Activated CD8-positive, alpha-beta T cell treated with anti-CD3 and anti-CD28 coated beads for 36 hours (primary cell): ENCODE measurements at regions not wholly inside any gene's neighbourhood (a gene's known extent, or its start where the extent isn't known, plus 50 kb on each side); places are given as distances from the start of the nearest gene placed in this dataset.

Experiments
- ATAC-seq: fragments of 200-7000 bp; cut with Tn5 transposase; one replicate; pipeline ENCODE4 v1.10.0; 2021; ENCODE audit warnings: mild to moderate bottlenecking, moderate library complexity
- CTCF ChIA-PET: fragments of 350-600 bp; sonication (Branson Sonifier 250); formaldehyde crosslinking; loops from one replicate; lab custom pipeline; 2021; ENCODE audit warnings: antibody characterized with exemption; lab: Charles Lee
- POLR2A ChIA-PET: fragments of 350-600 bp; sonication (Branson Sonifier 250); formaldehyde crosslinking; loops from one replicate; lab custom pipeline; 2021; ENCODE audit warnings: antibody characterized with exemption; lab: Charles Lee
- DNase-seq: peaks from one replicate; pipeline ENCODE4 v3.0.0-alpha.2; 2020
- H3K27ac Mint-ChIP-seq: one replicate; pipeline ENCODE4 v1.8.0; 2021; ENCODE audit warnings: mild to moderate bottlenecking, mixed read lengths
- H3K27me3 Mint-ChIP-seq: one replicate; pipeline ENCODE4 v1.8.0; 2021; ENCODE audit warnings: mixed read lengths
- H3K36me3 Mint-ChIP-seq: one replicate; pipeline ENCODE4 v1.8.0; 2021; ENCODE audit warnings: low read depth, mixed read lengths
- H3K4me1 Mint-ChIP-seq: one replicate; pipeline ENCODE4 v1.8.0; 2021; ENCODE audit warnings: low read depth, mixed read lengths
- H3K4me3 Mint-ChIP-seq: one replicate; pipeline ENCODE4 v1.8.0; 2021; ENCODE audit warnings: mild to moderate bottlenecking, moderate library complexity, mixed read lengths
- H3K9me3 Mint-ChIP-seq: one replicate; pipeline ENCODE4 v1.8.0; 2021; ENCODE audit warnings: mixed read lengths
- intact Hi-C: fragments of 100-400 bp; cut with micrococcal nuclease; formaldehyde crosslinking; loops from one replicate; pipeline ENCODE4 v1.10.0; 2022
- TF ChIP-seq, protein P1 (sequence below): fragments of 200-600 bp; IDR thresholded peaks from one replicate; pipeline ENCODE4 v1.8.0; 2022; ENCODE audit warnings: antibody characterized with exemption, mild to moderate bottlenecking

DNA sequence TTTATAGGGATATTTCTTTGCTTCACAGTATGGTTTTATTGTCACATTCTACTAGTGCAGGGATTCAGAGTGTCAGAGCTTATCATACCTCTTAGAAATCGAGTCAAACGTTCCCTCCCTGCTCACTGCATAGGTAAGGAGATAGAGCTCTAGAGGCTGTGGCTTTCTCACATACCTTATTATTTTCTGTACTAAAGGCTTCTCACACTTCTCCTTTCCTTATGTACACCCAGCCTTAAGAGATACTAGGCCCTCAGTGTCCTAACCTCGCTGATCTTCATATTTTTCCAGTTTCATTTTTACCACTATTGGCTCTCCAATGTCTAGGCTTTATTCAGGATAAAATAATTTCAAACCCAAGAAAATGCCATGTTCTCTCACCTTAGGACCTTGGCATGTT is 297.3 kb upstream of the RIOK2 start:
- intact Hi-C loops: no loop called here
- ATAC-seq (no peak), DNase-seq (no peak)
- H3K4me1 Mint-ChIP-seq: no peaks in the 10 kb centered on the region
- H3K9me3 Mint-ChIP-seq: no peaks in the 10 kb centered on the region
- no peak overlapping the region for H3K27ac Mint-ChIP-seq
- CTCF ChIA-PET: interaction anchor here (1.4 kb wide), 1 partner anchor 249 kb away, joined by 3 read pairs; no protein-coding TSS in a partner anchor
- TF ChIP-seq, protein P1, sequence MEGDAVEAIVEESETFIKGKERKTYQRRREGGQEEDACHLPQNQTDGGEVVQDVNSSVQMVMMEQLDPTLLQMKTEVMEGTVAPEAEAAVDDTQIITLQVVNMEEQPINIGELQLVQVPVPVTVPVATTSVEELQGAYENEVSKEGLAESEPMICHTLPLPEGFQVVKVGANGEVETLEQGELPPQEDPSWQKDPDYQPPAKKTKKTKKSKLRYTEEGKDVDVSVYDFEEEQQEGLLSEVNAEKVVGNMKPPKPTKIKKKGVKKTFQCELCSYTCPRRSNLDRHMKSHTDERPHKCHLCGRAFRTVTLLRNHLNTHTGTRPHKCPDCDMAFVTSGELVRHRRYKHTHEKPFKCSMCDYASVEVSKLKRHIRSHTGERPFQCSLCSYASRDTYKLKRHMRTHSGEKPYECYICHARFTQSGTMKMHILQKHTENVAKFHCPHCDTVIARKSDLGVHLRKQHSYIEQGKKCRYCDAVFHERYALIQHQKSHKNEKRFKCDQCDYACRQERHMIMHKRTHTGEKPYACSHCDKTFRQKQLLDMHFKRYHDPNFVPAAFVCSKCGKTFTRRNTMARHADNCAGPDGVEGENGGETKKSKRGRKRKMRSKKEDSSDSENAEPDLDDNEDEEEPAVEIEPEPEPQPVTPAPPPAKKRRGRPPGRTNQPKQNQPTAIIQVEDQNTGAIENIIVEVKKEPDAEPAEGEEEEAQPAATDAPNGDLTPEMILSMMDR: no peak
- H3K36me3 Mint-ChIP-seq: no peaks in the 10 kb centered on the region
- peaks cover 1% of the 10 kb centered on the region for H3K27me3 Mint-ChIP-seq
- H3K4me3 Mint-ChIP-seq: no peak overlapping the region
- POLR2A ChIA-PET: no interaction called here

DNA sequence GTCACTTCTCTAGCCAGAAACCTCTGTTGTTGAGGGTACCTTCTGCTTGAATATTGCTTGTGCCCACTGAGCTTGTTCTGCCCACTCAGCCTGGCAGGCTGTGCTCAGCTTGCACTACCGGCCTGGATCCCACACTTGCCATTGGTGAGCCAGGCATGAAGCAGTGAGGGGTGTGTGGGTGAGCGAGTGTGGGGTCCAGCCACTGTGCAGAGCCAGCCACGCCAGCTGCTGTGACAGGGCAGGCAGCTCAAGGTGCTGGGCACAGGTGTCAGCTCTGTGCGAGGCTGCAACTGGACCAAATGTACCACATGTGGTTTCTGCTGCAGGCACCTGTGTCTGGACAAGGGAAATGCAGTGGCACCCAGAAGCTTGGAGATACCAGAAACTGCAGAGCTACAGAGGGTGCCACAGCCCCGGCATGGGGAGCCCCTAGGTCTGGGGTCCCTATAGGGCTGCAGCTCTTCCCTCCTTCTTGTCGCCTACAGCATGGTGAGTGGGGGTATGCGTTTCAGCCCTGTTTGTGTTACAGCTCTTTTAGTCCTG is 305.1 kb upstream of the RIOK2 start:
- Mint-ChIP-seq H3K27ac (no peak overlapping the region), H3K27me3 (peaks cover under 1% of the 10 kb centered on the region), H3K4me1 (no peaks in the 10 kb centered on the region), H3K9me3 (no peaks in the 10 kb centered on the region), H3K4me3 (no peak overlapping the region), H3K36me3 (no peaks in the 10 kb centered on the region)
- TF ChIP-seq, protein P1: no peak
- POLR2A ChIA-PET: no interaction called here
- CTCF ChIA-PET: no interaction called here
- DNase-seq (no peak), ATAC-seq (no peak)
- intact Hi-C loops: no loop called here

DNA sequence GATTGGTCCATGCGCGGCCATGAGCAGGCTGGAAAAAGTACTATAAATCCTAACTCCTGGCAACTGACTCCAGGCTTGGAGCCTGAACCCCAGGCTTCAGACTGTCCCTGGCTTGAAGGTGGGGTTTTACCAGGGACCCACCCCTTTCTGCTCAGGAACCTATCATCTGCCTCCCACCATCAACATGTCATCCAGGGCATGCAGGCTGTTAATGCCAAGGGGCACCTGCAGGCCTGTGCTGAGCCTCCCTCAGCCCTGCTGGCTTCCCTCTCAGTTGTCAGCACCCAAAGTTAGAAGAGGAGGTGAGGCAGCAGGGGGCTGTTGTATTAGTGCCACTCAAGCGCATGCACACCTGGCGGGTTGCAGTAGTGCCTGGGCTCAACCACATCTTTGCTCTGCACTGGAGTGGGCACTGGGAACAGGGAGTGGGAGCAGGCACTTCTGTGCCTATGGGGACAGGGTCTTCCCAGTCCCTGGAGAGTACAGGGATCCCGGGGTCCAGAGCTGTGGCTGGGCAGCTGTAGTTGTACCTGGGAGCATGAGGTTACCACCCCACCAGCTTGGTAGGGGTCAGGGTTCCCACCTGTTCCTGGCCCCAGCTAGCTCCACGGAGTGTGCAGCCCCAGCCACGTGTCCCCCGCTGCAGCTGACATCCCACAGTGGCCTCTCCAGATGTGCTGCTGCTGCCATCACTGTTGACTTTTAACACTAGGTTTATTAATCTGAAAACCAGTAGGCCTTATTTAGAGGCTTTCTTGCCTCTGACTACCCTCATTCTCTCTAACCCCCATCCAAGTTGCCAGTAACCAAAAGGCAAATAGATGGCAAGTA is 306.2 kb upstream of the RIOK2 start:
- H3K27me3 Mint-ChIP-seq: no peaks in the 10 kb centered on the region
- intact Hi-C loops: no loop called here
- H3K9me3 Mint-ChIP-seq: no peaks in the 10 kb centered on the region
- no peak overlapping the region for H3K4me3 Mint-ChIP-seq
- TF ChIP-seq, protein P1: no peak
- no peak for DNase-seq
- ATAC-seq: no peak
- ChIA-PET POLR2A (interaction anchor here (0.5 kb wide), 1 partner anchor 1295 kb away, joined by 3 read pairs; no protein-coding TSS in a partner anchor), CTCF (no interaction called here)
- H3K27ac Mint-ChIP-seq: no peak overlapping the region
- no peaks in the 10 kb centered on the region for H3K4me1 Mint-ChIP-seq
- H3K36me3 Mint-ChIP-seq: no peaks in the 10 kb centered on the region

DNA sequence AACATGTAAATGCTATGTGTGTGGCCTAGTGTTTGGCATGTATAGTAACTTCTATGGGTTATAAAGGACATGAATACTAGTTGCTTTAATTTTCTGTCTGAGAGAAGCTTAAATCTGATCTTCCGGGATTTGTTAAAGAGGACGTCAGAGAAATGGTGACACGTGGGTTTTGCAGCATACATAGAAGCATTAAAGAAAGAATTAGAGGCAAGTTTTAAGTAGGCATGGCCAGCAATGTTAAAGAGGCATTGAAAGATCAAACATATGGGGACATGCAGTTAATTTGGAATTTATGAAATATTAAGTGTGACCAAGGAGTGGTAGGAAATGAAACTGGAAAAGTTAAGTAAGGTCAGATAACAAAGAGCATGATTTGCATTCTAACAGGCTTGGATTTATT is 311.4 kb upstream of the RIOK2 start:
- Mint-ChIP-seq H3K36me3 (no peaks in the 10 kb centered on the region), H3K4me3 (no peak overlapping the region), H3K9me3 (no peaks in the 10 kb centered on the region), H3K27ac (no peak overlapping the region), H3K4me1 (no peaks in the 10 kb centered on the region), H3K27me3 (no peaks in the 10 kb centered on the region)
- ChIA-PET CTCF (no interaction called here), POLR2A (no interaction called here)
- ATAC-seq (no peak), DNase-seq (no peak)
- TF ChIP-seq, protein P1: no peak
- intact Hi-C loops: no loop called here

DNA sequence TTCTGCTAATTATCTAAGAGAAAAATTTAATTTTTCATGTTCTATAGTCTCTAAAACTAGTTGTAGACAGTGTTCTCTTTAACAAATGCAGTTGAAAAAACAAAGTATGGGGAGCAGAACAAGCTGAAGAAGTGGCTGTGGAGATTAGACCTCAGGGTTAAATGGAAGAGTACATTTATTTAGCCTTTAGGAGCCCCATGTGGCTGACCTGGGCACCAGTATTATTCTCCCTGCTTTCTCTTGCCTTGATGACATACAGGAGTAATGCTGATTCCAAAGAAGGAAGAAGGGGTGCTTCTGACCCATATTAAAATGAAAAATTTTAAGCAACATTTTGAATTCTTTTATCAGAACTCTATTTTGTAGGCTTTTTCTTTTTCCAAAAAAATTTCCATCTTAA is 312.3 kb upstream of the RIOK2 start:
- no peak for DNase-seq
- CTCF ChIA-PET: interaction anchor here (0.8 kb wide), 1 partner anchor 129 kb away, joined by 3 read pairs; no protein-coding TSS in a partner anchor

More for the DNA sequence above, 312.3 kb upstream of the RIOK2 start:
- Mint-ChIP-seq H3K9me3 (no peaks in the 10 kb centered on the region), H3K27ac (no peak overlapping the region), H3K27me3 (no peaks in the 10 kb centered on the region), H3K4me3 (no peak overlapping the region), H3K4me1 (no peaks in the 10 kb centered on the region), H3K36me3 (no peaks in the 10 kb centered on the region)
- POLR2A ChIA-PET: interaction anchor here (0.7 kb wide), 1 partner anchor 301 kb away, joined by 3 read pairs; no protein-coding TSS in a partner anchor
- TF ChIP-seq, protein P1: no peak
- ATAC-seq: no peak
- intact Hi-C loops: no loop called here
